Activated gamma-delta T cell (primary cell): ENCODE measurements at regions not wholly inside any gene's neighbourhood (a gene's known extent, or its start where the extent isn't known, plus 50 kb on each side); places are given as distances from the start of the nearest gene placed in this dataset.
A peak's percentile ranks its signal among the peaks of the same experiment; 100 is the strongest.

Experiments used
- DNase-seq: peaks from one replicate; lab custom pipeline; 2025; lab: John Stamatoyannopoulos, UW

DNA sequence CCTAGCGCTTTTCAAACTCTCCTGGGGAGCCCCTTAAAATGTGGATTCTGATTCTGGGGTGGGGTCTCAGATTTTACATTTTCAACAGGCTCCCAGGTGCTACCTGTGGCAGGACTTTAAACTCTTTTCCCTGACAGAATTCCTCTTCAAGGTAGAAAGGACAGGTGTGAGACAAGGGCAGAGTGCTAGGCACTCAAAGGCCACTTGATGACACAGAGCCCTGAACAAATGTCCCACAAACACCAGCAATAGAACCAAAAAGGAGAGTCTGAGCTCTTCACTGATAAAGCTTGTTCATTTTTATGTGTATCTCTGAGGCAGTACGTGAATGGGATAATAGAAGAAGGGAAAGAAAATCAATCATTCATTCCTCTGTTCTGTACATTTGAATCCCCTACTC is 77.7 kb upstream of the PELI1 start:
- no peak for DNase-seq

DNA sequence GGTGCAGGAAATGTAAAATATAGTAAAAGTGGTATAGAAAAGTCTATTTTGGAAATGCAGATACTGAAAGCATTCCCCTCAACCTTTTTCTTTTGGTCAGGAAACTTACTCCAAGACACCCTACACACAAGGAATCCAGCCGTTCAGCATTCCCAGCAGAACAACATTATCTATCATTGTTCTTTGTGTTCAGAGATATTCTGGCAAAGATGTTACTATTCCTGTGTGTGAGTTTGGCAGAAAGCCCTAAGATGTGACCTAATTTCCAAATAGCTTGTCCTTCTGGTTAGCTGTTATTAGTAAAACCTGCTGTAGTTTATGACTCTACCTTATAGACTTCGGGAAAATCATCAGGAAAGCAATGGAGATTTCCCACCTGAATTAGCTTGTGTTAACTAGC is 78.1 kb upstream of the PELI1 start:
- no peak for DNase-seq

DNA sequence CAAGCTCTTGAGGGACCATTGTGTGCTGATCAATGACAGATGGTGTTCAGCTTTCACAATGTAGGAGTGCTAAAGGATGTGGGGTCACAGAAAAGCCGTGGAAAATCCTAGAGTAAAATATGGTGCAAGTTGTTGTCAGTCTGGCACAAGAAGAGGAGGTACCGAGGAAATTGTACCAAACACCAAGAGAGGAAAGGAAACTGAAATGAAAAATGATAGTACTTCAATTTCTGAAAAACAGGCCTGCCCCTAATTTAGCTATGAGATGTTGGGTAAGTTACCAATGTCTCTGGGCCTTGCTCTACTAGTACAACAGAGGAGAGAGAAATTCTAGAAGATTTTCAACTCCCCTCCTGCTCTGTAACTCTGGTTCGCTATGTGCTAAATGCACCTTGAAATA is 78.8 kb upstream of the PELI1 start:
- DNase-seq = no peak

GRCh38 chr2:64225491-64225890 is 81.3 kb upstream of the PELI1 start:
- no peak for DNase-seq

GRCh38 chr2:64226611-64227010 is 82.4 kb upstream of the PELI1 start:
- DNase-seq = no peak

DNA sequence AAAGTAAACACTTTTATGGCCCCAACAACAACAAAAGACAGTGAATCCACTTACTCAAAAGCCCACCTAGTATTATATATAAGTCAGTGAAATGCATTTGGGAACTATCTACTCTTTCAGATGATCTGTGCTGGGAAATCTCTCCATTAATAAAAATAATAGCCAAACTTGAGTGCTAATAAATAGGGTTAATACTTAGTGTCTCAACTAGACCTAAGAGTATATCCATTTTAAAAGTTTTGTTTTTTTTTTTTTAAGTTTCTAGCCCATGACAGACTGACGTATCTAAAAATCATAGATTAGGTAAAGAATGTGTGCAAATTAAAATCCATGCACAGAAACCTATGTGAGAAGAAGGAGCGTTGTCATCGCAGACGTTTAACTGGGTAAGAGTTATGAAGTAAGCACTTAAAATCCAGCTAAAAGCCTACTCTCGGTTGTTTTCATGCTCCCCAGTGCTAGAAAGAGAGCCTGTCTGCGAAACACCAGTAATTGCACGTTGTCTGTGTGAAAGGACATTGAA is 83.4 kb upstream of the PELI1 start:
- no peak for DNase-seq

DNA sequence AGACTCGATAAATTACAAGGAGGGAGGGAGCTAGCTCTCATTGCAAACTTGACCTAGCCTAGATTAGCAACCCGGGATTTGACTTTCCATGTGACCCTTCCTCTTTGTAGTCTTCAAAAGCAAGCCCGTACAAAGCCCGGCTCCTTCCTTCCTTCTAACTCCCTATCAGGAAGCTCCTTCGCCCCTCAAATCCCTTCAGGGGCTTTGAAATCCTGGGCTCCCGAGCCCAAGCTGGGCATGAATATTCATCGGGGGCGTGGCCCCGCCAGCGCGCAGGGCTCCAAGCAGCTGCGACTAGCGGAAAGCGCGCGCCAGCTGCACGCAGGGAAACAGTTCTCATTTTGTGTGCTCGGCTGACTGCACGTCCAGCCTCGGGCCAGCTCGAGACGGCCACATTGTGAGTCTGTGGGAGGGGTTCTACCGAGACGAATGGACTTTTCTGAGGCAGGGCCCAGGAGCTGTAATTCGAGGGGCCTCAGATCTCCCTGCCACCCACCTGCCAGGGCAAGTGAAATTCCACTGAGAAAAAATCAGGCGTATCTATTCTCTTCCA is 84.0 kb upstream of the PELI1 start:
- peak; percentile 12 for DNase-seq

- DNase-seq = no peak
These were observed 84.7 kb upstream of the PELI1 start for GRCh38 chr2:64228918-64229317.

DNA sequence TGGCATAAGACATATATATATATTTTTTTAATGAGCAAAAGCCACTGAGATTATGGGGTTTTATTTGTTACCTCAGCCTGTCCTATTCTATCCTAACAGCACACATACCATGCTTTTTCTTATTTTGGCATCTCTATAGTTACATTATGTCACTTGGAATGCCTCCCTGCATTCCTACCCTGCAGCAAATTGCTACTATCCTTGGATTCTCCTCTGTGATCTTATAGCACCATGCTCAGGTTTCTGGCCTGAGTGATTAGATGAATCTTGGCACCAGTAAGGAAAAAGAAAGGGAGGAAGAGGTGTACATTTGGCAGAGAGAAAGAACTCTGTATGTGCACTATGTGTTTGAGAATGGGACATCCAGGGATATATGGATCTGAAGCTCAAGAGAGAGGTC is 86.3 kb upstream of the PELI1 start:
- no peak for DNase-seq

- no peak for DNase-seq
These were observed 88.0 kb upstream of the PELI1 start for GRCh38 chr2:64232266-64232665.

GRCh38 chr2:64233376-64233922 is 89.2 kb upstream of the PELI1 start:
- DNase-seq = no peak

GRCh38 chr2:64234150-64234549 is 89.9 kb upstream of the PELI1 start:
- no peak for DNase-seq

DNA sequence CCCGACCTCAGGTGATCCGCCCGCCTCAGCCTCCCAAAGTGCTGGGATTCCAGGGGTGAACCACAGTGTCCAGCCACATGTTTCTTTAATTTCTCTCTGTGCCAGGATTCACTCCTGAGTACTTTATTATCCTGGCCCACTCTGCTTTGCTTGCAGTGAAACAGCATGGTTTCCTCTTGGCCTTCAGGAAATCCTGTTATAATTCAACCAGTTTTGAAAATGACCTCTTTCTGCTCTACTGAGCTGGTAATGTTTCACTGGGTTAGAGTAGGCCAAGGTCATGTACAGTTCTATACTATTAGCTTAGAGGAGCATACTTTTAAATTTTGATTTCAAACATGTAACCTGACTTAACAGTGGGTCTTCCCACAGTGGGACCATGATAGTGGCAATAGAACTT is 90.6 kb upstream of the PELI1 start:
- DNase-seq = no peak

DNA sequence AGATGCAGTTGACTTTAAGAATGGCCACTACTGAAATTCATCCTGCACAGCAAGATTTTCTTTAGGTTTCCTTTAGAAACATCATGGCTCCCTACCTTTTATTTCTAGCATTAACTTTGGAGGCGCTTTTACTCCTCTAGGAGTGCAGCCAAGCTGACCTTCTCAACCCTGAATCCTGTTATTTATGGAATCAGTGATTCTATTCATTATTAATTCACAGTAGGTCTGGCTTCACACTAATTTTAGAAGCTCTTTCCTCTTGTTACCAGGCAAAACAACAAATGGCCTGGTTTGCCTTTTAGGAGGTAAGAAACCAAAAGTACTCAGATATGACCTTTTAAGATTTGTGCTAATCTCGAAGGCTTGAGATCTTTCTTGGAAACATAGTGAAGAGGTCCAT is 93.0 kb upstream of the PELI1 start:
- DNase-seq = no peak

GRCh38 chr2:64238799-64239198 is 94.6 kb upstream of the PELI1 start:
- no peak for DNase-seq

DNA sequence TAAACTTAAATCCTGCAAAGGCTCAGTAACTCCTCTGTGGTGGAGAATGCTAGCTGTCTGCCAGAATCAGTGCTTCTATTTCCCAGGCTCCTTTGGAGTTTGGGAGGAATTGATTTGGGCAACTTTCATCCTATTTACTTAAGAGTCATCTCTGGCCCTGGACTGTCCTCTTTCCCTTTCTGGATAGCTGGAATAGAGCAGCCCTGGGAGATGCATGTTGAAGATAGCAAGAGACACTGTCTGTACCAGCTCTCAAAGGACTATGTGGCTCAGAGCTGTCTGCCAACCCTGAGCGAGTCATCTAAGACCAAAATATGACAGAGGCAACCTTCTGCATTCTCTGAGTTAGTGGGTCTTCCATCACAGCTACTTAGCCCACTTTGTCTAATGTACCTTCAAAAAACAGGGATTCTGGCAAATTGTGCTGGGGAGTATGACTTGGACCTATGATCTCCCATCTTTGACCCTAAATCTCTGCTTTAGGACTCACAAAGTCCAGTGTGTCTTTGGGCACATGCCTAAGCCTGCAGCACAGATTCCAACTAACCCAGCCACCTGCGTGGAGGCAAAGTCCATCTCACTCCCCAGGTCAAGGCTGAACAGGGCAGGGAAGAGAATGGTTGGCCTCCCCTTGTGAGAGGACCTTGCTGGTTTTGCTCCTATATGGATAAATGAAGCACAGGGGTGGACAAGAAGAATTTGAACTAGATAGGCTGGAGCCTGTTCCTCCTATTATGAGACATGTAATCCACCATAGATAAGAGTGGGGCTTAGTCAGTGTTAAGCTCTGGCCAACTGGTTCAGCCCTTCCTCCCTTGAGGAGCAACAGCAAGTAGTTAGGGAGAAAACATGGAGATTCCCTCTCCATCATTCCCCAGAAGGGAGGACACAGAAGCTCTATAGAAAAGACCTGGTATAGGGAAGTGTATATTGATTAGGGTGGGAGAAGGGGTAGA is 99.1 kb upstream of the PELI1 start:
- DNase-seq = no peak

DNA sequence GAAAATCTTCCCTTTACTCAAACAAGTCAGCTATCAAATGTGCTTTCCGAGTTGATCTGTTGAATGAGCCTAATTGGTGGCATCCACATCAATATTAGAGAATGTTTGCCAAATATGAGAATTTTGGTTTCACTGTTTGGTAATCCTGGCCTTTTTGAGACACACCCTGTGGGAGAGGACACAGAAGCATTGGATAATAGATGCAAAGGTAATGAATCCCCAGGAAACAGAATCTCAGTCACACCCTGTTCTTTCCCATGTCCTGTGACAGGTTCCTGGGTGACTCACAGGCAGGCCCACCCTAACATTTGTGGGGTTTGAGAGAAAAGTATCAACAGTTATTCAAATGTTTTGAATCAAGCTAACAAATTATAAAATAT is 99.8 kb upstream of the PELI1 start:
- DNase-seq = no peak

GRCh38 chr2:64245631-64246030 is 101.4 kb upstream of the PELI1 start:
- DNase-seq = no peak

DNA sequence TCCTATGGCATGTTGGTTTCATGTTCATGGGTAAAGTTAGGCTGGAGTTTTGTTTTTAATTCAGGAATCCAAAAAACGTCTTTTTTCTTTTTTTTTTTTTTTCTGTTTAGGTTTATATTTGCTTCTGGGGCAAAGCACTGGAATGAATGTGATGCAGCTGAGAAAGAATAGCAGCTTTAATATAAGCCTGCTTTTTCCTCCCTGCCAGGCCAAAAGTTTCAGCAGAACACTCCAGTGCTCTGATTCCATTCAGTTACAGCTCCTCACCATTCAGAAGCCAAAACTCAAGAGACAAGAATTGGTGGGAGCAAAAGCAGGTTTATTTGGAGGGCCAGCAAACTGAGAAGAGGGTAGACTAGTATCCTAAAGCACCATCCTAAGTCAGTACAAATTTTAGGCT is 102.7 kb upstream of the PELI1 start:
- DNase-seq = no peak

DNA sequence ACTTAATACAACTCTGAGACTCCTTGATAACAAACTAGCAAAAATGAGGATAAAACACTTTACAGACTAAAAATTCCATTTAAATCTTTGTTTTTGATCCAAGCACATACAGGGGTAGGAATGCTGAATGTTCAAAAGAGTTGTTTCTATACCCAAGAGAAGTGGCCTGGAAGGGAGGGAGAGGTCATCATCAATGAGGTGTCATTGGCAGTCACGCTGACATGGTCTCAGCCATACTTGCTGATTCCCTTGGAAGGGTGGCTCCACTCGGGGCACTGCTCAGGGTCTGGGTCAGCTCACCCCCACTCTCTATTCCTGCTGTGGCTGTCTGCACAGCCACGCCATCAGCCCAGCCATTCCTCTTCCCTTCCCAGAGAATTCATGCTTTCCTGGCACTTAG is 105.2 kb upstream of the PELI1 start:
- no peak for DNase-seq

GRCh38 chr2:64250063-64250462 is 105.8 kb upstream of the PELI1 start:
- DNase-seq = no peak

- DNase-seq = no peak
These were observed 106.7 kb upstream of the PELI1 start for GRCh38 chr2:64250751-64251423.
